GM23338 (cell line): ENCODE measurements at regions not wholly inside any gene's neighbourhood (a gene's known extent, or its start where the extent isn't known, plus 50 kb on each side); places are given as distances from the start of the nearest gene placed in this dataset.

ENCODE experiments used
- CREB1 ChIP-seq: fragments of 250-450 bp; sonication (Bioruptor Pico); IDR thresholded peaks from 2 replicates; pipeline ENCODE4 v1.5.0; 2020; ENCODE audit warnings: low read depth, mild to moderate bottlenecking, moderate library complexity
- CTCF ChIP-seq, 2 experiments: fragments of 200-600 bp in 1 of 2; sonication (generic) in 1 of 2; conservative IDR thresholded peaks; 2 replicates each; pipeline versions ENCODE4 v1.5.1 to v1.6.1; 2016 to 2017; ENCODE audit warnings: antibody characterized with exemption in 2 of 2, low read depth in 2 of 2, mild to moderate bottlenecking in 2 of 2, moderate library complexity in 1 of 2
- ETS1 ChIP-seq: IDR thresholded peaks from 2 replicates; pipeline ENCODE4 v1.6.1; 2016; ENCODE audit warnings: antibody characterized with exemption
- EZH2 ChIP-seq: fragments of 200-600 bp; sonication (generic); IDR thresholded peaks from one replicate; pipeline ENCODE4 v1.8.0; 2017; ENCODE audit warnings: antibody characterized with exemption, mild to moderate bottlenecking, low read depth; ENCODE audit not compliant: unreplicated experiment
- EZH2phosphoT487 ChIP-seq: fragments of 200-600 bp; sonication (generic); IDR thresholded peaks from one replicate; pipeline ENCODE4 v1.8.1; 2018; ENCODE audit warnings: antibody characterized with exemption; ENCODE audit not compliant: unreplicated experiment
- JUNB ChIP-seq: IDR thresholded peaks from one replicate; pipeline ENCODE4 v1.6.1; 2016; ENCODE audit warnings: antibody characterized with exemption; ENCODE audit not compliant: unreplicated experiment
- NANOG ChIP-seq: IDR thresholded peaks from 2 replicates; pipeline ENCODE4 v1.6.1; 2016; ENCODE audit warnings: antibody characterized with exemption, borderline replicate concordance
- POLR2AphosphoS5 ChIP-seq: IDR thresholded peaks from 2 replicates; pipeline ENCODE4 v1.6.1; 2016; ENCODE audit warnings: antibody characterized with exemption, low read depth
- REST ChIP-seq: IDR thresholded peaks from one replicate; pipeline ENCODE4 v1.6.1; 2018; ENCODE audit warnings: antibody characterized with exemption; ENCODE audit not compliant: unreplicated experiment
- STAT1 ChIP-seq: IDR thresholded peaks from one replicate; pipeline ENCODE4 v1.6.1; 2016; ENCODE audit warnings: antibody characterized with exemption; ENCODE audit not compliant: unreplicated experiment
- ZNF462 ChIP-seq: fragments of 250-450 bp; sonication (Bioruptor Pico); IDR thresholded peaks from 2 replicates; pipeline ENCODE4 v1.5.0; 2020; ENCODE audit warnings: mild to moderate bottlenecking, moderate library complexity

DNA sequence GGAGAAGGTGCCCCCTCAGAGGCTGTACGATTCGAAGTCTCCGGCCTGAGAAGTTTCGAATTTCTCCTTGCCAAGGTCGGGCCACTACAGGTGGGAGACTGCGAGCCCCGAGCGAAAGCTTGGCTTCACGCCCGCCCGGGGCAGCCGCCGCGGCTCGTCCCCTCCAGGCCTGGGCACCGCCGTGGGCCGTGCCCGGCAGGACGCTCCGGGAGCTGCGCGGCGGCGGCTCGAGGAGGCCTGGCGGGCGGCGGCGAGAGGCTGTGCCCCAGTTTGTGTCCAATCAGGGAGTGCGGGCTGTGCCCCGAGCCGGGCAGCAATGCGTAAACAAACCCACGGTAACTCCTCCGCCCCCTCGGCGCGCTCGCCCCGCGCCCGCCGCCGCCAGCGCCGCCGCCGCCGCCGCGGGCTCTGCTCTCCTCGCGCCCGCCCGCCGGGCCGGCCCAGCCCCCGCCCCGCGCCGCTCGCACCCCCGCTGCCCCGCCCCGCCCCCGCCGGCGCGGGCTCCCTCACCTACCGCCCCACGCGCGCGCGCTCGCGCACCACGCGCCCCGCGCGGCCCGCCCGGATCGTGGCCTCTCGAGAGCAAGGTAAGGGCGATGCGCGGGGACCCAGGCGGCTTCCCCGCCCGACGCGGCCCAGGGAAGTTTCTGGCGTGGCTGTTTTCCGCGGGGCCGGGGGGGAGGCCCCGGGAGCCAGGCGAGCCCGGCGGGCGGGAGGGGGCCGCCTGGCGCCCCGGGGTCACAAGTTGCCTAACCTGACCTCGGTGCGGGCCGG, 57.8 kb upstream of the PCGF5 start:
- TF ChIP-seq CTCF (conservative IDR thresholded peaks at IDR 0.05; ENCODE audit: low read depth in 2 of 2) (no peak), POLR2AphosphoS5 (no peak), REST (no peak), JUNB (no peak), NANOG (no peak), EZH2phosphoT487 (peak; percentile 89), EZH2 (peak; percentile 91), ETS1 (no peak), STAT1 (no peak), CREB1 (CRISPR knock-in tag) (no peak), ZNF462 (CRISPR knock-in tag) (no peak)
